ENCODE measurements at regions not wholly inside any gene's neighbourhood (a gene's known extent, or its start where the extent isn't known, plus 50 kb on each side); places are given as distances from the start of the nearest gene placed in this dataset.

- DNase-seq (ENCODE audit: low read depth in 2 of 2), result no peak
- no peak for TF ChIP-seq CTCF (IDR thresholded peaks at IDR 0.05; ENCODE audit: low read depth, low read length)
- no peak overlapping the region for H3K4me3 ChIP-seq (replicated peaks in 1 of 2; ENCODE audit: low read depth in 2 of 2, low read length in 2 of 2)
Observed at GRCh38 chr2:150023663-150024062, 436.1 kb upstream of the MMADHC start.

GRCh38 chr2:150023044-150023443 is 435.5 kb upstream of the MMADHC start:
- H3K4me3 ChIP-seq (replicated peaks in 1 of 2; ENCODE audit: low read depth in 2 of 2, low read length in 2 of 2), result no peak overlapping the region
- DNase-seq (ENCODE audit: low read depth in 2 of 2), result peak in 1 of 2 donors; percentile 14
- TF ChIP-seq CTCF (IDR thresholded peaks at IDR 0.05; ENCODE audit: low read depth, low read length), result no peak

- H3K4me3 ChIP-seq (replicated peaks in 1 of 2; ENCODE audit: low read depth in 2 of 2, low read length in 2 of 2), result no peak overlapping the region
- TF ChIP-seq CTCF (IDR thresholded peaks at IDR 0.05; ENCODE audit: low read depth, low read length), result no peak
- DNase-seq (ENCODE audit: low read depth in 2 of 2), result no peak
Observed at GRCh38 chr2:150020937-150021673, 433.5 kb upstream of the MMADHC start.

GRCh38 chr2:150020221-150020620 is 432.6 kb upstream of the MMADHC start:
- no peak for DNase-seq (ENCODE audit: low read depth in 2 of 2)
- no peak for TF ChIP-seq CTCF (IDR thresholded peaks at IDR 0.05; ENCODE audit: low read depth, low read length)
- H3K4me3 ChIP-seq (replicated peaks in 1 of 2; ENCODE audit: low read depth in 2 of 2, low read length in 2 of 2), result no peak overlapping the region

GRCh38 chr2:150019063-150019462 is 431.5 kb upstream of the MMADHC start:
- TF ChIP-seq CTCF (IDR thresholded peaks at IDR 0.05; ENCODE audit: low read depth, low read length), result no peak
- H3K4me3 ChIP-seq (replicated peaks in 1 of 2; ENCODE audit: low read depth in 2 of 2, low read length in 2 of 2), result no peak overlapping the region
- no peak for DNase-seq (ENCODE audit: low read depth in 2 of 2)

GRCh38 chr2:150012986-150013385 is 425.4 kb upstream of the MMADHC start:
- no peak for TF ChIP-seq CTCF (IDR thresholded peaks at IDR 0.05; ENCODE audit: low read depth, low read length)
- peak in 1 of 2 donors; percentile 51 for DNase-seq (ENCODE audit: low read depth in 2 of 2)
- H3K4me3 ChIP-seq (replicated peaks in 1 of 2; ENCODE audit: low read depth in 2 of 2, low read length in 2 of 2), result no peak overlapping the region

All from cardiac fibroblast (primary cell).